Lung (tissue), 11 donors: ENCODE measurements at regions not wholly inside any gene's neighbourhood (a gene's known extent, or its start where the extent isn't known, plus 50 kb on each side); places are given as distances from the start of the nearest gene placed in this dataset.

Source experiments
- ATAC-seq: fragments of 200-7000 bp; cut with Tn5 transposase; one replicate; pipeline ENCODE4 v1.9.1; 2020; ENCODE audit warnings: moderate number of reproducible peaks; ENCODE audit not compliant: insufficient read depth, low FRiP score
- DNase-seq, 3 donors: peaks; one replicate each; pipeline ENCODE4 v3.0.0-alpha.2; 2013 to 2017
- H3K27ac ChIP-seq, 2 donors: one replicate each; pipeline ENCODE4 v1.5.1; 2013; ENCODE audit warnings: mild to moderate bottlenecking in 2 of 2, moderate library complexity in 2 of 2, control low read depth in 1 of 2, inconsistent platforms in 1 of 2, low read depth in 1 of 2, low read length in 1 of 2
- H3K27me3 ChIP-seq, 3 donors: one replicate each; pipeline ENCODE4 v1.5.1; 2013; ENCODE audit warnings: low read length in 2 of 3; ENCODE audit not compliant: control insufficient read depth in 3 of 3, insufficient read depth in 3 of 3
- H3K36me3 ChIP-seq, 4 donors: one replicate each; pipeline ENCODE4 v1.5.1; 2013; ENCODE audit warnings: low read length in 4 of 4, mild to moderate bottlenecking in 1 of 4, moderate library complexity in 1 of 4; ENCODE audit not compliant: control insufficient read depth in 4 of 4, insufficient read depth in 4 of 4
- H3K4me1 ChIP-seq, 5 donors: one replicate each; pipeline ENCODE4 v1.5.1; 2013; ENCODE audit warnings: low read length in 5 of 5, mild to moderate bottlenecking in 2 of 5, moderate library complexity in 1 of 5; ENCODE audit not compliant: control insufficient read depth in 5 of 5, insufficient read depth in 5 of 5
- H3K4me3 ChIP-seq: one replicate; pipeline ENCODE4 v1.5.1; 2013; ENCODE audit warnings: mild to moderate bottlenecking, control low read depth, moderate library complexity
- H3K9ac ChIP-seq, 2 donors: one replicate each; pipeline ENCODE4 v1.5.1; 2013; ENCODE audit warnings: low read length in 2 of 2, control low read depth in 1 of 2; ENCODE audit not compliant: insufficient read depth in 1 of 2
- H3K9me3 ChIP-seq, 4 donors: one replicate each; pipeline ENCODE4 v1.5.1; 2013; ENCODE audit warnings: low read length in 3 of 4, mild to moderate bottlenecking in 1 of 4, moderate library complexity in 1 of 4; ENCODE audit not compliant: control insufficient read depth in 4 of 4, insufficient read depth in 3 of 4
- CTCF ChIP-seq: IDR thresholded peaks from 2 replicates; pipeline ENCODE4 v1.5.1; 2012; ENCODE audit warnings: mild to moderate bottlenecking; ENCODE audit errors: control extremely low read depth, extremely low read depth
- WGBS, 2 donors: extraction: QIAGEN DNeasy Blood & Tissue Kit; methylation state at CpG; one replicate each; pipeline ENCODE4 v1.1.7; 2013; 5-methylcytosine and 5-hydroxymethylcytosine counted together
- donor health status: control.
- donor health status: control.
- donor health status: Bipolar disorder and iron deficiency.
- donor health status: healthy.
- donor health status: DM: yes; HTN: yes; CAD: no.

- no peak for TF ChIP-seq CTCF
- Histone ChIP-seq H3K27ac (no peak overlapping the region), H3K36me3 (no peaks in the 10 kb centered on the region), H3K4me3 (no peak overlapping the region), H3K4me1 (peaks cover 0 to 32% (median 0%) of the 10 kb centered on the region in 5 donors), H3K27me3 (no peaks in the 10 kb centered on the region), H3K9me3 (peaks cover 0 to 2% (median 0%) of the 10 kb centered on the region in 4 donors), H3K9ac (no peak overlapping the region)
- 66 to 80% methylated on average over 4 of the region's 4 CpGs for WGBS, 2 donors
- ATAC-seq, result no peak
- DNase-seq, result no peak
Measured at GRCh38 chr16:66206363-66206762, 160.1 kb upstream of the CDH5 start.

DNA sequence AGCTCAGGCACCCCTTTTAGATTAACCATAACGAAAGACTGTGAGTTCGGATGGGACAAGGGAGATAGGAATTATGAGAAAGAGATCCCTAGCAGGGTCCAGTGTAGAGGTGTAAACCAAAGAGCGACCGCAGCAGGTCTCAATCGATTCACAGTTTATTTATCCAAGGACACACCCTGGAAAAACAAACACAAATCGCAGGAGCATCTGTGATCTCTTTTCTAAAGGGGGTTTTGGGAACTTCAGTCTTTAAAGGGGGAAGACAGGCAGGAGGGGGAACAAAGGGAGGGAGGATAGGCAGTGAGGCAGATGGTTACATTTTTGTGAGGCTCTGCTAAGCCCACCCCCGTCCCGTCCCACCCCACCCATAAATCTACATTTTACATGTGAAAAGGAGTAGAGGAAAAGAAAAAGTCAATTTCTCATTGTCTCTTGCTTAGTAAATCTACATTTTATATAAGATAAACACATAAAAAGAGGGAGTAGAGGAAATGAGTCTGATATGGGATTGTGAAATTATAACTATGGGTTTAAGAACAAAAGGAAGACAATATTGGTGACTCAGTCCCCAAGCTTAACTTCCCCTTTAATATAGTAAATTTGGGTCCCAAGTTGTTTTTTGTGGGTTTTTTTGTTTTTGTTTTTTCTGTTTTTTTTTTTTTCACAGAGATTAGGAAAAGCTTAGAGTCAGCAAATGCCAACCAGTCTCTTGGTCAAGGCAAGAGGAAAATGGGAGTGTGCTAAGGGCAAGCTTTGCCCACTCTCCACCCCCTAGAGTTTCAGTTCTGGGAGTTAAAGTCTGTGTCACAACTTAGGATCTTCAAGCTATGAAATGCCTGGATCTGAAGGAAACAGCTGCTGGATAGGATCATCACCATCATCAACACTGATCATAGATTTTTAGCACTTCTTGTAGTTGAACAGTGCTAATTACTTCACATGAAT lies 160.9 kb upstream of the CDH5 start:
- Histone ChIP-seq H3K9ac (no peak overlapping the region), H3K9me3 (peaks cover 0 to 2% (median 0%) of the 10 kb centered on the region in 4 donors), H3K4me1 (peaks cover 0 to 35% (median 0%) of the 10 kb centered on the region in 5 donors), H3K27me3 (no peaks in the 10 kb centered on the region), H3K4me3 (no peak overlapping the region), H3K27ac (no peak overlapping the region), H3K36me3 (no peaks in the 10 kb centered on the region)
- ATAC-seq (peak; percentile 15), DNase-seq (peak in 2 of 3 donors; percentile 39 to 52)
- 50 to 51% methylated on average over 8 of the region's 8 CpGs for WGBS, 2 donors
- no peak for TF ChIP-seq CTCF

- DNase-seq, result peak in 2 of 3 donors; percentile 41 to 53
- H3K27ac ChIP-seq, result no peak overlapping the region
- no peaks in the 10 kb centered on the region for H3K36me3 ChIP-seq
- H3K4me1 ChIP-seq, result peaks cover 0 to 42% (median 0%) of the 10 kb centered on the region in 5 donors
- no peak for ATAC-seq
- no peak overlapping the region for H3K9ac ChIP-seq
- H3K9me3 ChIP-seq, result peaks cover 0 to 1% (median 0%) of the 10 kb centered on the region in 4 donors
- H3K4me3 ChIP-seq, result no peak overlapping the region
- H3K27me3 ChIP-seq, result no peaks in the 10 kb centered on the region
- 58 to 71% methylated on average over 3 of the region's 3 CpGs for WGBS, 2 donors
- TF ChIP-seq CTCF, result no peak
Measured at GRCh38 chr16:66204756-66205155, 161.7 kb upstream of the CDH5 start.
